BJ (cell line): ENCODE measurements at regions not wholly inside any gene's neighbourhood (a gene's known extent, or its start where the extent isn't known, plus 50 kb on each side); places are given as distances from the start of the nearest gene placed in this dataset.
"Not testable (repeated sequence)": the region's sequence is repeated elsewhere in the genome, so short reads cannot be mapped to it uniquely, and the experiment has no call there.

Source experiments
- CTCF ChIA-PET: fragments of 350-600 bp; formaldehyde crosslinking; extraction: SDS; loops from one replicate; lab custom pipeline; 2021; ENCODE audit warnings: antibody characterized with exemption, inconsistent platforms; lab: Yijun Ruan, JAX
- POLR2A ChIA-PET: fragments of 300-600 bp; sonication (Branson Sonifier 250); formaldehyde crosslinking; extraction: SDS; loops from one replicate; lab custom pipeline; 2021; ENCODE audit warnings: antibody characterized with exemption; lab: Charles Lee
- DNase-seq: peaks from one replicate; pipeline ENCODE4 v3.0.0-alpha.2; 2011; ENCODE audit warnings: low read depth
- H3K27me3 ChIP-seq: 2 replicates; pipeline ENCODE4 v1.6.0; 2011; ENCODE audit warnings: low read length; ENCODE audit not compliant: control insufficient read depth, insufficient read depth
- H3K36me3 ChIP-seq: 2 replicates; pipeline ENCODE4 v1.5.1; 2011; ENCODE audit warnings: low read length; ENCODE audit not compliant: control insufficient read depth, insufficient read depth
- H3K4me3 ChIP-seq: 2 replicates; pipeline ENCODE4 v1.5.1; 2011; ENCODE audit warnings: low read depth, mild to moderate bottlenecking, control low read depth, low read length
- CTCF ChIP-seq: IDR thresholded peaks from 2 replicates; pipeline ENCODE4 v1.5.1; 2011; ENCODE audit warnings: low read depth, mild to moderate bottlenecking, control low read depth, inconsistent platforms, low read length, moderate library complexity; ENCODE audit not compliant: insufficient read depth

GRCh38 chr2:71922091-71922490, 225.6 kb downstream of the CYP26B1 start:
- Histone ChIP-seq H3K27me3 (no peaks in the 10 kb centered on the region), H3K4me3 (no peak overlapping the region), H3K36me3 (no peaks in the 10 kb centered on the region)
- ChIA-PET CTCF (interaction anchor here (1.6 to 5.7 kb wide), 2 partner anchors 14 to 108 kb away, joined by 4 to 44 read pairs; no protein-coding TSS in a partner anchor), POLR2A (no interaction called here)
- no peak for TF ChIP-seq CTCF
- no peak for DNase-seq

GRCh38 chr2:71920819-71921218, 226.8 kb downstream of the CYP26B1 start:
- DNase-seq, H3K36me3 ChIP-seq, H3K27me3 ChIP-seq, H3K4me3 ChIP-seq, POLR2A ChIA-PET: not testable (repeated sequence)
- CTCF ChIA-PET, result interaction anchor here (0.9 to 1.3 kb wide), 2 partner anchors 10 to 825 kb away, joined by 3 read pairs; no protein-coding TSS in a partner anchor

- CTCF ChIA-PET, result no interaction called here
- no peaks in the 10 kb centered on the region for H3K36me3 ChIP-seq
- no peak for DNase-seq
- TF ChIP-seq CTCF, result no peak
- no peak overlapping the region for H3K4me3 ChIP-seq
- H3K27me3 ChIP-seq, result no peaks in the 10 kb centered on the region
- POLR2A ChIA-PET, result no interaction called here
Observed at GRCh38 chr2:71919708-71920107, 228.0 kb downstream of the CYP26B1 start.

- POLR2A ChIA-PET, result no interaction called here
- H3K4me3 ChIP-seq, result no peak overlapping the region
- H3K36me3 ChIP-seq, result no peaks in the 10 kb centered on the region
- no peak for TF ChIP-seq CTCF
- CTCF ChIA-PET, result no interaction called here
- no peak for DNase-seq
- no peaks in the 10 kb centered on the region for H3K27me3 ChIP-seq
Observed at GRCh38 chr2:71910277-71910676, 237.4 kb downstream of the CYP26B1 start.

- no peak for DNase-seq
- Histone ChIP-seq H3K27me3 (no peaks in the 10 kb centered on the region), H3K4me3 (no peak overlapping the region), H3K36me3 (no peaks in the 10 kb centered on the region)
- TF ChIP-seq CTCF, result no peak
- CTCF ChIA-PET, result interaction anchor here (0.9 to 1.7 kb wide), 2 partner anchors 20 to 107 kb away, joined by 3 to 4 read pairs; no protein-coding TSS in a partner anchor
- POLR2A ChIA-PET, result no interaction called here
Observed at GRCh38 chr2:71908798-71909197, 238.9 kb downstream of the CYP26B1 start.

- H3K27me3 ChIP-seq, result no peaks in the 10 kb centered on the region
- no peak for TF ChIP-seq CTCF
- DNase-seq, result no peak
- ChIA-PET CTCF (no interaction called here), POLR2A (no interaction called here)
- H3K36me3 ChIP-seq, result no peaks in the 10 kb centered on the region
- H3K4me3 ChIP-seq, result no peak overlapping the region
Observed at GRCh38 chr2:71907503-71907902, 240.2 kb downstream of the CYP26B1 start.
